K562 (cell line): ENCODE measurements at regions not wholly inside any gene's neighbourhood (a gene's known extent, or its start where the extent isn't known, plus 50 kb on each side); places are given as distances from the start of the nearest gene placed in this dataset.

ENCODE experiments used
- ATAC-seq: fragments of 200-7000 bp; cut with Tn5 transposase; 3 replicates; pipeline ENCODE4 v1.9.1; 2020; ENCODE audit warnings: moderate library complexity
- BruUV-seq: library from RNA; stranded (reverse); fragments of 400-500 nt; replicated peaks from 2 replicates; lab custom pipeline; 2021; lab: Mats Ljungman, UMichigan
- CTCF ChIA-PET: fragments of 300-600 bp; formaldehyde crosslinking; extraction: SDS; loops from one replicate; lab custom pipeline; 2021; ENCODE audit warnings: low intra/inter-chr PET ratio; lab: Yijun Ruan, JAX
- POLR2A ChIA-PET: fragments of 300-600, 350-650 bp; sonication (Branson Sonifier 250); formaldehyde crosslinking; extraction: SDS; loops from one replicate; lab custom pipeline; 2021; ENCODE audit warnings: antibody characterized with exemption, inconsistent platforms; lab: Yijun Ruan, JAX
- DNase-seq, 4 experiments: peaks; one replicate each; pipeline versions ENCODE4 v3.0.0 to v3.0.0-alpha.2; 2011 to 2018; ENCODE audit warnings: low spot score in 3 of 4, mixed read lengths in 3 of 4; ENCODE audit errors: extremely low read depth in 1 of 4
- FAIRE-seq: peaks from 2 replicates; lab custom pipeline; 2011; peaks lifted over from hg19 to GRCh38; lab: Jason Lieb, UNC
- H2AFZ ChIP-seq: 2 replicates; pipeline ENCODE4 v1.6.0; 2011; ENCODE audit warnings: low read depth, low read length, control low read depth, inconsistent platforms
- H3K27ac ChIP-seq: fragments of 200-600 bp; 3 replicates; pipeline ENCODE4 v1.8.0; 2011; ENCODE audit warnings: low read depth, mild to moderate bottlenecking, control low read depth, inconsistent platforms, low read length, moderate library complexity, mixed read lengths; ENCODE audit errors: extremely low read depth
- H3K27me3 ChIP-seq, 2 experiments: fragments of 300-600 bp in 1 of 2; 2 replicates in 1 of 2; 3 replicates in 1 of 2; pipeline versions ENCODE4 v1.6.0 to v1.8.0; 2011; ENCODE audit warnings: inconsistent platforms in 2 of 2, low read length in 2 of 2, mild to moderate bottlenecking in 1 of 2, mixed read lengths in 1 of 2, moderate library complexity in 1 of 2; ENCODE audit not compliant: control insufficient read depth in 2 of 2, insufficient read depth in 2 of 2
- H3K36me3 ChIP-seq: fragments of 300-600 bp; 3 replicates; pipeline ENCODE4 v1.8.0; 2011; ENCODE audit warnings: mild to moderate bottlenecking, low read length, inconsistent platforms; ENCODE audit not compliant: control insufficient read depth, insufficient read depth
- H3K4me1 ChIP-seq, 2 experiments: fragments of 200-600 bp in 1 of 2; replicated peaks in 1 of 2; 2 replicates in 1 of 2; 3 replicates in 1 of 2; pipeline versions ENCODE4 v1.5.1 to v1.8.0; 2011; ENCODE audit warnings: inconsistent platforms in 2 of 2, low read length in 2 of 2, mild to moderate bottlenecking in 1 of 2, mixed read lengths in 1 of 2, moderate library complexity in 1 of 2; ENCODE audit not compliant: control insufficient read depth in 2 of 2, insufficient read depth in 2 of 2
- H3K4me2 ChIP-seq: 2 replicates; pipeline ENCODE4 v1.6.1; 2011; ENCODE audit warnings: low read length, control low read depth, inconsistent platforms, mixed read lengths; ENCODE audit not compliant: insufficient read depth
- H3K4me3 ChIP-seq: fragments of 200-600 bp; sonication (generic), shearing (Covaris generic); 2 replicates; pipeline ENCODE4 v1.5.1; 2016; ENCODE audit warnings: control low read depth, inconsistent platforms
- H3K79me2 ChIP-seq: fragments of 200-600 bp; 3 replicates; pipeline ENCODE4 v1.8.0; 2011; ENCODE audit warnings: low read length, inconsistent platforms; ENCODE audit not compliant: control insufficient read depth, insufficient read depth
- H3K9ac ChIP-seq, 2 experiments: 2 replicates each; pipeline versions ENCODE4 v1.6.0 to v1.6.1; 2011; ENCODE audit warnings: low read depth in 2 of 2, low read length in 2 of 2, control low read depth in 1 of 2, inconsistent platforms in 1 of 2, mild to moderate bottlenecking in 1 of 2, mixed read lengths in 1 of 2; ENCODE audit not compliant: insufficient read depth in 1 of 2
- H3K9me1 ChIP-seq: one replicate; pipeline ENCODE4 v1.6.0; 2011; ENCODE audit warnings: inconsistent platforms, mild to moderate bottlenecking, low read length, moderate library complexity; ENCODE audit not compliant: control insufficient read depth, insufficient read depth
- H3K9me3 ChIP-seq: replicated peaks from 2 replicates; pipeline ENCODE4 v1.5.1; 2011; ENCODE audit warnings: low read depth, low read length, inconsistent platforms; ENCODE audit not compliant: control insufficient read depth, insufficient read depth
- H4K20me1 ChIP-seq: replicated peaks from 2 replicates; pipeline ENCODE4 v1.6.1; 2011; ENCODE audit warnings: low read length, inconsistent platforms, mixed read lengths; ENCODE audit not compliant: control insufficient read depth, insufficient read depth
- CLOCK ChIP-seq: fragments of 250-450 bp; sonication (Bioruptor Pico); IDR thresholded peaks from 2 replicates; pipeline ENCODE4 v1.4.0; 2020; ENCODE audit warnings: mild to moderate bottlenecking, moderate library complexity, borderline replicate concordance
- DIDO1 ChIP-seq: fragments of 450-650 bp; IDR thresholded peaks from 2 replicates; pipeline ENCODE4 v1.6.1; 2016; ENCODE audit warnings: low read depth, missing biosample characterization, missing genetic modification characterization
- FOXK2 ChIP-seq, 2 experiments: fragments of 450-650 bp; IDR thresholded peaks in 1 of 2; conservative IDR thresholded peaks in 1 of 2; 2 replicates each; pipeline ENCODE4 v1.6.1; 2016; ENCODE audit warnings: low read depth in 2 of 2, mild to moderate bottlenecking in 1 of 2
- HNRNPL ChIP-seq: fragments of 200-400 bp; formaldehyde crosslinking; IDR thresholded peaks from 2 replicates; pipeline ENCODE4 v1.6.1; 2017; ENCODE audit warnings: low read depth, mild to moderate bottlenecking, low read length
- ILK ChIP-seq: fragments of 450-650 bp; IDR thresholded peaks from 2 replicates; pipeline ENCODE4 v1.6.1; 2016; ENCODE audit warnings: missing genetic modification characterization, low read depth, mild to moderate bottlenecking, missing compliant biosample characterization, moderate library complexity, borderline replicate concordance
- MECOM ChIP-seq: fragments of 250-450 bp; sonication (Bioruptor Pico); IDR thresholded peaks from 2 replicates; pipeline ENCODE4 v1.8.0; 2022; ENCODE audit warnings: inconsistent platforms
- NCOA6 ChIP-seq: fragments of 450-650 bp; IDR thresholded peaks from 2 replicates; pipeline ENCODE4 v1.6.1; 2017; ENCODE audit warnings: mild to moderate bottlenecking
- RBM22 ChIP-seq: fragments of 200-400 bp; formaldehyde crosslinking; IDR thresholded peaks from 2 replicates; pipeline ENCODE4 v1.6.1; 2018; ENCODE audit warnings: low read length, low read depth; ENCODE audit not compliant: poor library complexity, severe bottlenecking
- RFX5 ChIP-seq: IDR thresholded peaks from 2 replicates; pipeline ENCODE4 v1.6.1; 2011; ENCODE audit warnings: low read depth, mild to moderate bottlenecking, improper control_type of control experiment, low read length
- WGBS: fragments of 100-300 bp; shearing (Covaris generic); methylation state at CpG from one replicate; pipeline ENCODE4 v1.1.6; 2016; ENCODE audit warnings: low coverage, mixed read lengths; ENCODE audit not compliant: insufficient coverage; ENCODE audit errors: missing lambda C conversion rate; 5-methylcytosine and 5-hydroxymethylcytosine counted together
- in situ Hi-C: fragments of 300-500 bp; cut with MboI; formaldehyde crosslinking; loops from 4 replicates; pipeline ENCODE4 v1.15.0; 2018; ENCODE audit warnings: inconsistent platforms, mixed read lengths
- intact Hi-C: fragments of 100-400 bp; cut with micrococcal nuclease; formaldehyde crosslinking; loops from 2 replicates; pipeline ENCODE4 v1.14.2; 2022

- Histone ChIP-seq H3K27ac (no peak overlapping the region), H4K20me1 (no peaks in the 10 kb centered on the region), H3K27me3 (peaks cover 0 to 3% of the 10 kb centered on the region in 2 experiments; a peak in 1 of 5 replicates), H3K79me2 (no peaks in the 10 kb centered on the region), H3K4me3 (no peak overlapping the region), H3K36me3 (no peaks in the 10 kb centered on the region), H2AFZ (no peak overlapping the region), H3K4me1 (no peaks in the 10 kb centered on the region), H3K4me2 (no peak overlapping the region), H3K9me3 (no peaks in the 10 kb centered on the region), H3K9ac (no peak overlapping the region), H3K9me1 (no peaks in the 10 kb centered on the region)
- in situ Hi-C loops (no loop called here), intact Hi-C loops (no loop called here)
- ChIA-PET CTCF (no interaction called here), POLR2A (interaction anchor here (0.6 kb wide), 1 partner anchor 95 kb away, joined by 3 read pairs; no protein-coding TSS in a partner anchor)
- TF ChIP-seq ILK (tag): no peak
- no peak for TF ChIP-seq HNRNPL
- no peak for TF ChIP-seq NCOA6
- no peak for TF ChIP-seq CLOCK (CRISPR knock-in tag)
- no peak for TF ChIP-seq RFX5
- no peak for TF ChIP-seq DIDO1 (tag)
- no peak for TF ChIP-seq RBM22
- no peak for TF ChIP-seq MECOM (CRISPR knock-in tag)
- TF ChIP-seq FOXK2 (conservative IDR thresholded peaks at IDR 0.05 in 1 of 2, IDR thresholded peaks at IDR 0.05 in 1 of 2; ENCODE audit: low read depth in 2 of 2): no peak
- BruUV-seq: no TSS peak
- WGBS: under 1% methylated on average over 8 of the region's 8 CpGs
- DNase-seq: no peak
- no peak for ATAC-seq
- FAIRE-seq: no peak
Observed at GRCh38 chr16:17633181-17633951, 162.6 kb upstream of the XYLT1 start.
